Endodermal cell (in vitro differentiated cells): ENCODE measurements at regions not wholly inside any gene's neighbourhood (a gene's known extent, or its start where the extent isn't known, plus 50 kb on each side); places are given as distances from the start of the nearest gene placed in this dataset.

Experiments
- DNase-seq: peaks from one replicate; pipeline ENCODE4 v3.0.0-alpha.2; 2017
- H3K27ac ChIP-seq: 2 replicates; pipeline ENCODE4 v1.5.1; 2013; ENCODE audit warnings: mild to moderate bottlenecking, low read depth, low read length, moderate library complexity
- H3K27me3 ChIP-seq: 2 replicates; pipeline ENCODE4 v1.6.1; 2013; ENCODE audit warnings: mild to moderate bottlenecking, low read length, moderate library complexity; ENCODE audit not compliant: insufficient read depth, control insufficient read depth, poor library complexity, severe bottlenecking
- H3K36me3 ChIP-seq: 2 replicates; pipeline ENCODE4 v1.7.0; 2013; ENCODE audit warnings: mild to moderate bottlenecking, low read length, moderate library complexity; ENCODE audit not compliant: control insufficient read depth, insufficient read depth
- H3K4me1 ChIP-seq: one replicate; pipeline ENCODE4 v1.7.0; 2013; ENCODE audit warnings: low read length; ENCODE audit not compliant: control insufficient read depth, insufficient read depth
- H3K4me3 ChIP-seq: 2 replicates; pipeline ENCODE4 v1.5.1; 2013; ENCODE audit warnings: mild to moderate bottlenecking, low read length, moderate library complexity
- H3K9ac ChIP-seq: 2 replicates; pipeline ENCODE4 v1.6.1; 2013; ENCODE audit warnings: mild to moderate bottlenecking, low read length, moderate library complexity; ENCODE audit not compliant: poor library complexity, severe bottlenecking; ENCODE audit errors: extremely low read depth
- H3K9me3 ChIP-seq: 2 replicates; pipeline ENCODE4 v1.6.1; 2013; ENCODE audit warnings: mild to moderate bottlenecking, low read length, moderate library complexity; ENCODE audit not compliant: control insufficient read depth
- H3K27ac Mint-ChIP-seq: 2 replicates; pipeline ENCODE4 v1.8.0; 2020; ENCODE audit warnings: mixed read lengths
- H3K27me3 Mint-ChIP-seq: 2 replicates; pipeline ENCODE4 v1.8.0; 2021; ENCODE audit warnings: mild to moderate bottlenecking, mixed read lengths; ENCODE audit not compliant: insufficient read depth
- H3K36me3 Mint-ChIP-seq: 2 replicates; pipeline ENCODE4 v1.8.0; 2020; ENCODE audit warnings: low read depth, mixed read lengths
- H3K4me1 Mint-ChIP-seq: 2 replicates; pipeline ENCODE4 v1.8.0; 2020; ENCODE audit warnings: mixed read lengths
- H3K4me3 Mint-ChIP-seq: 2 replicates; pipeline ENCODE4 v1.8.0; 2020; ENCODE audit warnings: mild to moderate bottlenecking, moderate library complexity, mixed read lengths
- H3K9me3 Mint-ChIP-seq: 2 replicates; pipeline ENCODE4 v1.8.0; 2020; ENCODE audit warnings: mild to moderate bottlenecking, mixed read lengths
- WGBS, 2 experiments: methylation state at CpG; one replicate each; pipeline versions ENCODE4 v1.1.5 to v1.1.7; 2013; ENCODE audit warnings: missing lambda C conversion rate in 2 of 2, mixed read lengths in 1 of 2; ENCODE audit not compliant: insufficient coverage in 1 of 2, insufficient read length in 1 of 2; 5-methylcytosine and 5-hydroxymethylcytosine counted together
- TF ChIP-seq, protein P1 (sequence below): fragments of 200-600 bp; sonication (generic); conservative IDR thresholded peaks from 2 replicates; pipeline ENCODE4 v1.5.0; 2021; ENCODE audit warnings: antibody characterized with exemption, mild to moderate bottlenecking

DNA sequence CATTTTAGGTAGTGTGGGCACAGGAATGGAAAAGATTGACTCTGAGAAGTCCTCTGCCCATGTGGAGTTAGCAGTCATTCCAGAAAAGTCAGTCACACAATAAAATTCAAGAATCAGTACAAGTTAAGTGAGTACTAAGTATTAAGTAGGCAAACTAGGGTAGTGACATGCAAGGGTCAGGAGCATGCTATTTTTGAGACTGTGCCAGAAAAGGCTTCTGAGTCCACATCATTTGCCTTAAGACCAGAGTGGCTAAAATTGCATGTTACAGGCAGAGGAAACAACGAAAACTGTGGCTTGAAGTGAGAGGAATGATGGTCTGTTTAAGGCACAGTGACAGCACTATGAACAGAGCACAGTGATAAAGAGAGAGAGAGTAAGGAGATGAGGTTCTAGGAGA lies 108.9 kb downstream of the SLC6A15 start:
- peaks cover 9% of the 10 kb centered on the region for H3K4me1 Mint-ChIP-seq
- Histone ChIP-seq H3K27me3 (peaks cover 49% of the 10 kb centered on the region), H3K27ac (no peak overlapping the region), H3K4me1 (no peaks in the 10 kb centered on the region), H3K9me3 (no peaks in the 10 kb centered on the region), H3K9ac (no peak overlapping the region), H3K36me3 (no peaks in the 10 kb centered on the region), H3K4me3 (no peak overlapping the region)
- H3K9me3 Mint-ChIP-seq = no peaks in the 10 kb centered on the region
- H3K27ac Mint-ChIP-seq = no peak overlapping the region
- peaks cover 81% of the 10 kb centered on the region for H3K27me3 Mint-ChIP-seq
- 74 to 83% methylated on average over 1 of the region's 1 CpG for WGBS, 2 experiments
- H3K36me3 Mint-ChIP-seq = no peaks in the 10 kb centered on the region
- DNase-seq = no peak
- TF ChIP-seq, protein P1, sequence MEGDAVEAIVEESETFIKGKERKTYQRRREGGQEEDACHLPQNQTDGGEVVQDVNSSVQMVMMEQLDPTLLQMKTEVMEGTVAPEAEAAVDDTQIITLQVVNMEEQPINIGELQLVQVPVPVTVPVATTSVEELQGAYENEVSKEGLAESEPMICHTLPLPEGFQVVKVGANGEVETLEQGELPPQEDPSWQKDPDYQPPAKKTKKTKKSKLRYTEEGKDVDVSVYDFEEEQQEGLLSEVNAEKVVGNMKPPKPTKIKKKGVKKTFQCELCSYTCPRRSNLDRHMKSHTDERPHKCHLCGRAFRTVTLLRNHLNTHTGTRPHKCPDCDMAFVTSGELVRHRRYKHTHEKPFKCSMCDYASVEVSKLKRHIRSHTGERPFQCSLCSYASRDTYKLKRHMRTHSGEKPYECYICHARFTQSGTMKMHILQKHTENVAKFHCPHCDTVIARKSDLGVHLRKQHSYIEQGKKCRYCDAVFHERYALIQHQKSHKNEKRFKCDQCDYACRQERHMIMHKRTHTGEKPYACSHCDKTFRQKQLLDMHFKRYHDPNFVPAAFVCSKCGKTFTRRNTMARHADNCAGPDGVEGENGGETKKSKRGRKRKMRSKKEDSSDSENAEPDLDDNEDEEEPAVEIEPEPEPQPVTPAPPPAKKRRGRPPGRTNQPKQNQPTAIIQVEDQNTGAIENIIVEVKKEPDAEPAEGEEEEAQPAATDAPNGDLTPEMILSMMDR = no peak
- no peak overlapping the region for H3K4me3 Mint-ChIP-seq

DNA sequence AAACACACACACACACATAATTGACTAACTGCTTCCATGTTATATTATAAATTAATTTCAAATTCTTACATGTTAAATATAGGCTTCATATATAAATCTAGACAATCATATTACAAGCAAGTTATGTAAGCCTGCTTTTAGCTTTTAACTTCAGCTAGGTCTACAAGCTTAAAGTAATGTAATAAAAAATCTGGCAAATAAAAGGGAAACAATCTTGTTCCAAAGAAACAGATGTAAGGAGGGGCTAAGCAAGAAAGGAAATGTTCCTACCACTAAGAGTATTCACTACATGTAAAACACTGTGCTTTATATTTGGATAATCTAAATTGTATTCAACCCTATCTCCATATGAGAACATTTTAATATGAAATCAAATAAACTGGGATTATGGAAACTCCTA lies 110.4 kb downstream of the SLC6A15 start:
- no peaks in the 10 kb centered on the region for H3K4me1 ChIP-seq
- H3K9me3 Mint-ChIP-seq = no peaks in the 10 kb centered on the region
- TF ChIP-seq, protein P1 = no peak
- DNase-seq = no peak
- H3K36me3 ChIP-seq = no peaks in the 10 kb centered on the region
- no peak overlapping the region for H3K9ac ChIP-seq
- H3K27ac ChIP-seq = no peak overlapping the region
- no peak overlapping the region for H3K4me3 Mint-ChIP-seq
- H3K27me3 ChIP-seq = peaks cover 37% of the 10 kb centered on the region
- peaks cover 71% of the 10 kb centered on the region for H3K27me3 Mint-ChIP-seq
- H3K4me3 ChIP-seq = no peak overlapping the region
- H3K36me3 Mint-ChIP-seq = no peaks in the 10 kb centered on the region
- H3K4me1 Mint-ChIP-seq = peaks cover 9% of the 10 kb centered on the region
- no peaks in the 10 kb centered on the region for H3K9me3 ChIP-seq
- no peak overlapping the region for H3K27ac Mint-ChIP-seq

- Mint-ChIP-seq H3K27me3 (peaks cover 7% of the 10 kb centered on the region), H3K4me3 (no peak overlapping the region), H3K36me3 (no peaks in the 10 kb centered on the region), H3K9me3 (no peaks in the 10 kb centered on the region), H3K27ac (no peak overlapping the region), H3K4me1 (no peaks in the 10 kb centered on the region)
- H3K9ac ChIP-seq = no peak overlapping the region
- H3K36me3 ChIP-seq = no peaks in the 10 kb centered on the region
- no peaks in the 10 kb centered on the region for H3K4me1 ChIP-seq
- TF ChIP-seq, protein P1 = no peak
- no peak overlapping the region for H3K27ac ChIP-seq
- H3K4me3 ChIP-seq = no peak overlapping the region
- H3K27me3 ChIP-seq = no peaks in the 10 kb centered on the region
- DNase-seq = no peak
- no peaks in the 10 kb centered on the region for H3K9me3 ChIP-seq
- WGBS, 2 experiments = 81 to 83% methylated on average over 14 to 16 of the region's 16 CpGs
These were observed 118.8 kb downstream of the SLC6A15 start for GRCh38 chr12:84793558-84794367.
